WTC11 (cell line): ENCODE measurements at regions not wholly inside any gene's neighbourhood (a gene's known extent, or its start where the extent isn't known, plus 50 kb on each side); places are given as distances from the start of the nearest gene placed in this dataset.

ENCODE experiments used
- ATAC-seq: fragments of 200-7000 bp; cut with Tn5 transposase; 2 replicates; pipeline ENCODE4 v1.10.0; 2021; ENCODE audit warnings: mild to moderate bottlenecking, moderate library complexity
- CTCF ChIA-PET: fragments of 300-600 bp; sonication (Branson Sonifier 250); formaldehyde crosslinking; loops from one replicate; lab custom pipeline; 2021; ENCODE audit warnings: antibody characterized with exemption; lab: Charles Lee
- POLR2A ChIA-PET: fragments of 350-600 bp; sonication (Branson Sonifier 250); formaldehyde crosslinking; loops from one replicate; lab custom pipeline; 2021; ENCODE audit warnings: antibody characterized with exemption; lab: Charles Lee
- DNase-seq: peaks from one replicate; pipeline ENCODE4 v3.0.0; 2021; ENCODE audit warnings: low spot score
- H3K27ac Mint-ChIP-seq: 2 replicates; pipeline ENCODE4 v1.8.0; 2021; ENCODE audit warnings: mixed read lengths
- H3K27me3 Mint-ChIP-seq: 2 replicates; pipeline ENCODE4 v1.8.0; 2021; ENCODE audit warnings: low read depth, mild to moderate bottlenecking, moderate library complexity, mixed read lengths
- H3K36me3 Mint-ChIP-seq: 2 replicates; pipeline ENCODE4 v1.8.0; 2021; ENCODE audit warnings: mixed read lengths
- H3K4me1 Mint-ChIP-seq: 2 replicates; pipeline ENCODE4 v1.8.0; 2022; ENCODE audit warnings: mixed read lengths
- H3K4me3 Mint-ChIP-seq: 2 replicates; pipeline ENCODE4 v1.8.0; 2021; ENCODE audit warnings: mild to moderate bottlenecking, moderate library complexity, mixed read lengths
- H3K9me3 Mint-ChIP-seq: 2 replicates; pipeline ENCODE4 v1.8.0; 2021; ENCODE audit warnings: mixed read lengths
- AFF4 ChIP-seq: sonication (generic); formaldehyde crosslinking; IDR thresholded peaks from 2 replicates; pipeline ENCODE4 v1.8.1; 2023; ENCODE audit warnings: mild to moderate bottlenecking, missing genetic modification reagents, borderline replicate concordance
- ATF2 ChIP-seq: sonication (generic); formaldehyde crosslinking; IDR thresholded peaks from 2 replicates; pipeline ENCODE4 v1.8.1; 2022; ENCODE audit warnings: low read depth, missing genetic modification reagents, borderline replicate concordance
- CBFB ChIP-seq: sonication (generic); formaldehyde crosslinking; IDR thresholded peaks from 2 replicates; pipeline ENCODE4 v1.8.1; 2022; ENCODE audit warnings: mild to moderate bottlenecking, low read depth, missing genetic modification reagents
- CDX4 ChIP-seq: fragments of 250-450 bp; sonication (Bioruptor Pico); IDR thresholded peaks from 2 replicates; pipeline ENCODE4 v1.9.0; 2021; ENCODE audit warnings: moderate library complexity, mild to moderate bottlenecking, inconsistent platforms, borderline replicate concordance
- E2F5 ChIP-seq: sonication (generic); formaldehyde crosslinking; IDR thresholded peaks from 2 replicates; pipeline ENCODE4 v1.8.1; 2022; ENCODE audit warnings: mild to moderate bottlenecking, moderate library complexity, missing genetic modification reagents
- ELF4 ChIP-seq: sonication (generic); formaldehyde crosslinking; IDR thresholded peaks from 2 replicates; pipeline ENCODE4 v1.8.1; 2022; ENCODE audit warnings: low read depth, mild to moderate bottlenecking, moderate library complexity, missing genetic modification reagents
- EMX1 ChIP-seq: fragments of 250-450 bp; sonication (Bioruptor Pico); IDR thresholded peaks from 2 replicates; pipeline ENCODE4 v1.8.0; 2021; ENCODE audit warnings: mild to moderate bottlenecking
- FOXK1 ChIP-seq: sonication (generic); formaldehyde crosslinking; IDR thresholded peaks from 2 replicates; pipeline ENCODE4 v1.8.0; 2022; ENCODE audit warnings: mild to moderate bottlenecking, moderate library complexity, missing genetic modification reagents
- GTF2I ChIP-seq: fragments of 250-450 bp; sonication (Bioruptor Pico); conservative IDR thresholded peaks from 2 replicates; pipeline ENCODE4 v1.4.0; 2021; ENCODE audit warnings: mild to moderate bottlenecking
- HMGXB4 ChIP-seq: sonication (generic); formaldehyde crosslinking; IDR thresholded peaks from 2 replicates; pipeline ENCODE4 v1.8.1; 2023; ENCODE audit warnings: mild to moderate bottlenecking, moderate library complexity, missing genetic modification reagents
- IRF2 ChIP-seq: sonication (generic); formaldehyde crosslinking; IDR thresholded peaks from 2 replicates; pipeline ENCODE4 v1.8.0; 2022; ENCODE audit warnings: low read depth, missing genetic modification reagents, borderline replicate concordance
- KAT7 ChIP-seq: sonication (generic); formaldehyde crosslinking; IDR thresholded peaks from 2 replicates; pipeline ENCODE4 v1.8.1; 2023; ENCODE audit warnings: missing genetic modification reagents, mild to moderate bottlenecking, borderline replicate concordance
- NFATC4 ChIP-seq: fragments of 250-450 bp; sonication (Bioruptor Pico); IDR thresholded peaks from 2 replicates; pipeline ENCODE4 v1.9.0; 2021; ENCODE audit warnings: mild to moderate bottlenecking
- SOX15 ChIP-seq: fragments of 250-450 bp; sonication (Bioruptor Pico); IDR thresholded peaks from 2 replicates; pipeline ENCODE4 v1.9.0; 2021; ENCODE audit warnings: mild to moderate bottlenecking
- SP1 ChIP-seq: sonication (generic); formaldehyde crosslinking; conservative IDR thresholded peaks from 2 replicates; pipeline ENCODE4 v1.8.1; 2022; ENCODE audit warnings: missing genetic modification reagents
- STAT6 ChIP-seq: sonication (generic); formaldehyde crosslinking; conservative IDR thresholded peaks from 2 replicates; pipeline ENCODE4 v1.8.1; 2023; ENCODE audit warnings: mild to moderate bottlenecking, low read depth, missing genetic modification reagents, moderate library complexity
- USF2 ChIP-seq: sonication (generic); formaldehyde crosslinking; IDR thresholded peaks from 2 replicates; pipeline ENCODE4 v1.8.1; 2023; ENCODE audit warnings: mild to moderate bottlenecking, missing genetic modification reagents, moderate library complexity
- ZNF671 ChIP-seq: fragments of 250-450 bp; sonication (Bioruptor Pico); IDR thresholded peaks from 2 replicates; pipeline ENCODE4 v1.8.0; 2021; ENCODE audit warnings: mild to moderate bottlenecking

GRCh38 chr5:23072179-23072578 is 219.0 kb upstream of the CDH12 start (continued):
- no peak for TF ChIP-seq HMGXB4
- TF ChIP-seq KAT7 (CRISPR knock-in tag): no peak
- no peak for TF ChIP-seq CDX4 (CRISPR knock-in tag)
- TF ChIP-seq EMX1 (CRISPR knock-in tag): no peak
- TF ChIP-seq NFATC4 (CRISPR knock-in tag): no peak
- no peak for TF ChIP-seq ATF2 (CRISPR knock-in tag)
- no peak for TF ChIP-seq USF2

GRCh38 chr5:23071682-23072081 is 218.5 kb upstream of the CDH12 start:
- Mint-ChIP-seq H3K9me3 (no peaks in the 10 kb centered on the region), H3K27me3 (no peaks in the 10 kb centered on the region), H3K27ac (no peak overlapping the region), H3K4me1 (no peaks in the 10 kb centered on the region), H3K36me3 (no peaks in the 10 kb centered on the region), H3K4me3 (no peak overlapping the region)
- DNase-seq (no peak), ATAC-seq (no peak)
- ChIA-PET POLR2A (no interaction called here), CTCF (no interaction called here)
- TF ChIP-seq GTF2I: no peak
- no peak for TF ChIP-seq AFF4

DNA sequence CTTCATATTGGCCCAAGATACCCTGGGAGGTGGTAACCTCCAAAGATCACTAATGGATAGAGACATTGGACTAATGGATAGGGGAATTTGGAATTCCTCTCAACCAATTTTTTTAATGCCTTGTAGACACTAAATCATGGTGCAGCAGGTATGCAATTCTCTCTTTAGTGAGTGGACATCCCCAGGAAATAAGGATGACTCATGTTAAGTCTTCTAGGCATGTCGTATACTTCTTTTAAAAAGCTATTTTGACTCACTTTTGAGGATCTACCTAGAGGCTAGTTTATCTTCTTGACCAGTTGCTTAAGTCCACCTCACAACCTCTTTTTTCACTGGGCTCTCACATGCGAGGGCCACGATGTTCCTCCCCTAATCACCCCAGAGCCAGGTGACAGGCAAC is 211.6 kb upstream of the CDH12 start:
- DNase-seq: no peak
- Mint-ChIP-seq H3K4me3 (no peak overlapping the region), H3K27me3 (no peaks in the 10 kb centered on the region), H3K9me3 (peaks cover 3% of the 10 kb centered on the region), H3K4me1 (no peaks in the 10 kb centered on the region), H3K36me3 (no peaks in the 10 kb centered on the region), H3K27ac (no peak overlapping the region)
- POLR2A ChIA-PET: no interaction called here
- TF ChIP-seq E2F5 (CRISPR knock-in tag): no peak
- no peak for TF ChIP-seq FOXK1 (CRISPR knock-in tag)
- TF ChIP-seq CBFB (CRISPR knock-in tag): no peak
- TF ChIP-seq IRF2: no peak
- TF ChIP-seq ZNF671: no peak
- TF ChIP-seq STAT6 (CRISPR knock-in tag): no peak
- TF ChIP-seq ELF4 (CRISPR knock-in tag): no peak
- no peak for TF ChIP-seq ATF2 (CRISPR knock-in tag)
- no peak for TF ChIP-seq SP1 (CRISPR knock-in tag)
- TF ChIP-seq SOX15 (CRISPR knock-in tag): no peak
- CTCF ChIA-PET: no interaction called here
- no peak for ATAC-seq
